Activated B cell treated with CpG ODN at 0.5 μM for 24 hours (primary cell): ENCODE measurements at regions not wholly inside any gene's neighbourhood (a gene's known extent, or its start where the extent isn't known, plus 50 kb on each side); places are given as distances from the start of the nearest gene placed in this dataset.
"Not testable (repeated sequence)": the region's sequence is repeated elsewhere in the genome, so short reads cannot be mapped to it uniquely, and the experiment has no call there.

Source experiments
- ATAC-seq: fragments of 200-7000 bp; cut with Tn5 transposase; one replicate; pipeline ENCODE4 v1.10.0; 2021; ENCODE audit warnings: low read depth, mild to moderate bottlenecking, moderate library complexity
- CTCF ChIA-PET: fragments of 350-600 bp; sonication (Branson Sonifier 250); formaldehyde crosslinking; loops from one replicate; lab custom pipeline; 2021; ENCODE audit warnings: antibody characterized with exemption; lab: Charles Lee
- POLR2A ChIA-PET: fragments of 350-600 bp; sonication (Branson Sonifier 250); formaldehyde crosslinking; loops from one replicate; lab custom pipeline; 2021; ENCODE audit warnings: antibody characterized with exemption; lab: Charles Lee
- DNase-seq: peaks from one replicate; pipeline ENCODE4 v3.0.0; 2022
- H3K27ac Mint-ChIP-seq: one replicate; pipeline ENCODE4 v1.8.0; 2020; ENCODE audit warnings: mixed read lengths
- H3K27me3 Mint-ChIP-seq: one replicate; pipeline ENCODE4 v1.8.0; 2021; ENCODE audit warnings: mixed read lengths
- H3K36me3 Mint-ChIP-seq: one replicate; pipeline ENCODE4 v1.8.0; 2021; ENCODE audit warnings: low read depth, mixed read lengths
- H3K4me1 Mint-ChIP-seq: one replicate; pipeline ENCODE4 v1.8.0; 2021; ENCODE audit warnings: mixed read lengths
- H3K4me3 Mint-ChIP-seq: one replicate; pipeline ENCODE4 v1.8.0; 2020; ENCODE audit warnings: mild to moderate bottlenecking, mixed read lengths
- H3K9me3 Mint-ChIP-seq: one replicate; pipeline ENCODE4 v1.8.0; 2020; ENCODE audit warnings: mixed read lengths
- CTCF ChIP-seq: fragments of 200-600 bp; IDR thresholded peaks from one replicate; pipeline ENCODE4 v1.8.0; 2022; ENCODE audit warnings: antibody characterized with exemption, mild to moderate bottlenecking
- intact Hi-C: fragments of 100-400 bp; cut with micrococcal nuclease; formaldehyde crosslinking; loops from one replicate; pipeline ENCODE4 v1.15.1; 2024

GRCh38 chr7:69309601-69310000 lies 288.7 kb upstream of the AUTS2 start:
- ATAC-seq (no peak), DNase-seq (no peak)
- Mint-ChIP-seq H3K27me3 (no peaks in the 10 kb centered on the region), H3K27ac (no peak overlapping the region), H3K4me3 (no peak overlapping the region), H3K36me3 (no peaks in the 10 kb centered on the region), H3K9me3 (no peaks in the 10 kb centered on the region), H3K4me1 (no peaks in the 10 kb centered on the region)
- no peak for TF ChIP-seq CTCF
- intact Hi-C loops, result no loop called here
- ChIA-PET CTCF (no interaction called here), POLR2A (no interaction called here)

GRCh38 chr7:69311489-69311888 lies 286.8 kb upstream of the AUTS2 start:
- Mint-ChIP-seq H3K4me3 (no peak overlapping the region), H3K27me3 (no peaks in the 10 kb centered on the region), H3K36me3 (no peaks in the 10 kb centered on the region), H3K4me1 (peaks cover 3% of the 10 kb centered on the region), H3K9me3 (no peaks in the 10 kb centered on the region), H3K27ac (no peak overlapping the region)
- DNase-seq, result no peak
- no peak for TF ChIP-seq CTCF
- CTCF ChIA-PET, result no interaction called here
- POLR2A ChIA-PET, result no interaction called here
- intact Hi-C loops, result no loop called here
- no peak for ATAC-seq

DNA sequence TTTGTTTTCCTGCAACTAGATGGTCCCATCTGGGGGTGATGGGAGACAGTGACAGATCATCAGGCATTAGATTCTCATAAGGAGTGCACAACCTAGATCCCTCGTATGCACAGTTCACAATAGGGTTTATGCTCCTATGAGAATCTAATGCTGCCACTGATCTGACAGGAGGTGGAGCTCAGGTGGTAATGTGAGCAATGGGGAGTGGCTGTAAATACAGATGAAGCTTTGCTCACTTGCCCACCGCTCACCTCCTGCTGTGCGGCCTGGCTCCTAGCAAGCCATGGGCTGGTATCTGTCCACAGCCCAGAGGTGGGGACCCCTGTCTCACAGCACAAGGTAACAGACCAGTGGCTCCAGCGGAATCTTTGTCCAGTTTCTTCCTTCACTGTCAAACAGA lies 284.4 kb upstream of the AUTS2 start:
- ATAC-seq, H3K27me3 Mint-ChIP-seq, H3K27ac Mint-ChIP-seq, H3K4me3 Mint-ChIP-seq, intact Hi-C loops, H3K9me3 Mint-ChIP-seq, H3K36me3 Mint-ChIP-seq, DNase-seq, POLR2A ChIA-PET, CTCF ChIA-PET, H3K4me1 Mint-ChIP-seq: not testable (repeated sequence)

- CTCF ChIA-PET, result no interaction called here
- DNase-seq, result no peak
- POLR2A ChIA-PET, result no interaction called here
Observed at GRCh38 chr7:69318794-69319193, 279.5 kb upstream of the AUTS2 start.

GRCh38 chr7:69328516-69328915 lies 269.8 kb upstream of the AUTS2 start:
- H3K9me3 Mint-ChIP-seq, result peaks cover 4% of the 10 kb centered on the region
- POLR2A ChIA-PET, result interaction anchor here (0.8 kb wide), 1 partner anchor 9 kb away, joined by 7 read pairs; no protein-coding TSS in a partner anchor
- H3K4me3 Mint-ChIP-seq, result no peak overlapping the region
- no peaks in the 10 kb centered on the region for H3K27me3 Mint-ChIP-seq
- no peak overlapping the region for H3K27ac Mint-ChIP-seq
- intact Hi-C loops, result no loop called here
- DNase-seq, result no peak
- TF ChIP-seq CTCF, result no peak
- peaks cover 5% of the 10 kb centered on the region for H3K4me1 Mint-ChIP-seq
- no peak for ATAC-seq
- no peaks in the 10 kb centered on the region for H3K36me3 Mint-ChIP-seq
- CTCF ChIA-PET, result no interaction called here

More at GRCh38 chr7:69318794-69319193, 279.5 kb upstream of the AUTS2 start:
- H3K4me3 Mint-ChIP-seq, result no peak overlapping the region
- H3K36me3 Mint-ChIP-seq, result no peaks in the 10 kb centered on the region
- no peak overlapping the region for H3K27ac Mint-ChIP-seq
- no peaks in the 10 kb centered on the region for H3K27me3 Mint-ChIP-seq
- no peak for ATAC-seq
- intact Hi-C loops, result no loop called here
- no peaks in the 10 kb centered on the region for H3K9me3 Mint-ChIP-seq
- no peak for TF ChIP-seq CTCF
- peaks cover 5% of the 10 kb centered on the region for H3K4me1 Mint-ChIP-seq

GRCh38 chr7:69334701-69335100 lies 263.6 kb upstream of the AUTS2 start:
- no peak for TF ChIP-seq CTCF
- ChIA-PET POLR2A (no interaction called here), CTCF (no interaction called here)
- Mint-ChIP-seq H3K36me3 (no peaks in the 10 kb centered on the region), H3K4me1 (no peaks in the 10 kb centered on the region), H3K27ac (no peak overlapping the region), H3K27me3 (no peaks in the 10 kb centered on the region), H3K4me3 (no peak overlapping the region), H3K9me3 (peaks cover 4% of the 10 kb centered on the region)
- DNase-seq (no peak), ATAC-seq (no peak)
- intact Hi-C loops, result no loop called here
